AG09309 (cell line): ENCODE measurements at regions not wholly inside any gene's neighbourhood (a gene's known extent, or its start where the extent isn't known, plus 50 kb on each side); places are given as distances from the start of the nearest gene placed in this dataset.
"Not testable (repeated sequence)": the region's sequence is repeated elsewhere in the genome, so short reads cannot be mapped to it uniquely, and the experiment has no call there.

Source experiments
- DNase-seq: peaks from one replicate; pipeline ENCODE4 v3.0.0-alpha.2; 2010; ENCODE audit warnings: low read depth
- H3K4me3 ChIP-seq: 2 replicates; pipeline ENCODE4 v1.5.1; 2011; ENCODE audit warnings: mild to moderate bottlenecking, low read depth, low read length, moderate library complexity; ENCODE audit not compliant: control insufficient read depth
- CTCF ChIP-seq: IDR thresholded peaks from 2 replicates; pipeline ENCODE4 v1.5.1; 2011; ENCODE audit warnings: mild to moderate bottlenecking, low read depth, low read length, inconsistent platforms; ENCODE audit not compliant: insufficient read depth, control insufficient read depth; ENCODE audit errors: missing control alignments

- H3K4me3 ChIP-seq = no peak overlapping the region
- no peak for TF ChIP-seq CTCF
- DNase-seq = no peak
Observed at GRCh38 chr6:56835612-56836011, 119.3 kb upstream of the BEND6 start.

DNA sequence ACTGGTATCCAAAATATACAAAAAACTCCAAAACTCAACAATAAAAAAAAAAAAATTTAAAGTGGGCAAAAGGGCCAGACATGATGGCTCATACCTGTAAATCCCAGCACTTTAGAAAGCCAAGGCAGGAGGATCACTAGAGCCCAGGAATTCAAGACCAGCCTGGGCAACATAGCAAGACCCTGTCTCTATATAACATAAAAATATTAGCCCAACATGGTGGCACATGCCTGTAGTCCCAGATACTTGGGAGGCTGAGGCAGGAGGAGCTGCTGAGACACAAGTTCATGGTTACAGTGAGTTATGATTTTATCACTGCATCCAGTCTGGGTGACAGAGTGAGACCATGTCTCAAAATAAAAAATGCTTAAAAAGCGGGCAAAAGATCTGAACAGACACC is 121.0 kb upstream of the BEND6 start:
- DNase-seq = no peak
- no peak for TF ChIP-seq CTCF
- no peak overlapping the region for H3K4me3 ChIP-seq

DNA sequence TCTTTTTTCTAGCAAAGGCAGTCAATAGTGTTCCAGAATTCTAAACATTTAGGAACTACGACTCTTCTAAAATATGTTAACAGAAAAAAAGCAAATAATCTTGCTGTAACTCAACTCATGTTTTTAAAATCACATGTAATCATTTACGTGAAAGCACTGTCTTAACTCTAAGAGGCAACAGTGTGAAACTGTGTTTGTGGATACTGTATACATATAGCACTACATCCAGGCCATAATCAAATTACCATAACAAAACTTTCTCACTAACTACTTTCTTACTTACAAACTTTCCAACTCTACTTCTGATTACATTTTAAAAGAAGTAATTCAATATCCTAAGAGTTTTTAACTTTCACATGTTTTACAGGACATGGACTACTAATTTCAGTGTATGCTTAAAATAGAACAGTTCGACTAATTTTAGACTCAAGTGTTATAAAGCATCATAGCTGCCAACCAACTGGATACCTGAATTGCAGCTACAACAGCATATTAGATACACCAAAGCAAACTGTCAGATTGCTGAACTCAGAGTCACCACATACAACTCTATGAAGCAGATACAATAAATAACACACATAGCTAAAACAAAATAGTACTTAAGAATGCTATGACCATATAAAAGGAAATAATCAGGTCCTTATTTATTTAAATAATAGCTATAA is 121.6 kb upstream of the BEND6 start:
- no peak for DNase-seq
- no peak for TF ChIP-seq CTCF
- no peak overlapping the region for H3K4me3 ChIP-seq

GRCh38 chr6:56832225-56832624 is 122.7 kb upstream of the BEND6 start:
- TF ChIP-seq CTCF = no peak
- H3K4me3 ChIP-seq = no peak overlapping the region
- no peak for DNase-seq

DNA sequence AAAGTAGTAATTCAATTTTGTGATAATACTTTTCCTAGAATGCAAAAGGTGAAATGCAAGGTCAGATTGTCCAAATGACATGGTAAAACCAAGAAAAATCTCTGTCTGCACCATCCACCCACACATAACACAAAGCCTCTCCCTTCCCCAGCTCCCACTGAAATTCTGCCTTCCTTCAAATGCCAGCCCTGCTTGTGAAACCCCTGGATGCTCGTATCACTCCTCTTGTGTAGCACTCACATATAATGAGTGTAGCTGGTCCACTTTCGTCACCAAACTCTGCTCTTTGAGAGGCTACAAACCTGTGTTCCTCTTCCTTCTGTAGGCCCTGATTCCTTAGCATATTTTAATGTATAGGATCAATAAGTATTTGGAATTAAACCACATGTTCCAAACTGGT is 123.6 kb upstream of the BEND6 start:
- no peak for DNase-seq
- TF ChIP-seq CTCF = no peak
- no peak overlapping the region for H3K4me3 ChIP-seq

GRCh38 chr6:56827908-56828649 is 126.8 kb upstream of the BEND6 start:
- TF ChIP-seq CTCF = no peak
- DNase-seq = no peak
- no peak overlapping the region for H3K4me3 ChIP-seq

DNA sequence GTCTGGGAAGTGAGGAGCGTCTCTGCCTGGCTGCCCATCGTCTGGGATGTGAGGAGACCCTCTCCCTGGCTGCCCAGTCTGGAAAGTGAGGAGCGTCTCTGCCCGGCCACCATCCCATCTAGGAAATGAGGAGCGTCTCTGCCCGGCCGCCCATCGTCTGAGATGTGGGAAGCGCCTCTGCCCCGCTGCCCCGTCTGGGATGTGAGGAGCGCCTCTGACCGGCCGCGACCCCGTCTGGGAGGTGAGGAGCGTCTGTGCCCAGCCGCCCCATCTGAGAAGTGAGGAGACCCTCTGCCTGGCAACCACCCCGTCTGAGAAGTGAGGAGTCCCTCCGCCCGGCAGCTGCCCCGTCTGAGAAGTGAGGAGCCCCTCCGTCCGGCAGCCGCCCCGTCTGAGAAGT is 130.5 kb upstream of the BEND6 start:
- H3K4me3 ChIP-seq, DNase-seq: not testable (repeated sequence)
